ENCODE measurements at regions not wholly inside any gene's neighbourhood (a gene's known extent, or its start where the extent isn't known, plus 50 kb on each side); places are given as distances from the start of the nearest gene placed in this dataset.
A peak's percentile ranks its signal among the peaks of the same experiment; 100 is the strongest.

- DNase-seq (ENCODE audit: low read depth in 2 of 2): no peak
Observed at GRCh38 chr11:36792996-36793914, 195.2 kb upstream of the RAG2 start.

GRCh38 chr11:36791957-36792356 is 193.9 kb upstream of the RAG2 start:
- DNase-seq (ENCODE audit: low read depth in 2 of 2): no peak

GRCh38 chr11:36790526-36790925 is 192.5 kb upstream of the RAG2 start:
- no peak for DNase-seq (ENCODE audit: low read depth in 2 of 2)

- no peak for DNase-seq (ENCODE audit: low read depth in 2 of 2)
Observed at GRCh38 chr11:36783808-36784207, 185.8 kb upstream of the RAG2 start.

GRCh38 chr11:36779791-36780190 is 181.8 kb upstream of the RAG2 start:
- DNase-seq (ENCODE audit: low read depth in 2 of 2): no peak

- DNase-seq (ENCODE audit: low read depth in 2 of 2): no peak
Observed at GRCh38 chr11:36777311-36777710, 179.3 kb upstream of the RAG2 start.

GRCh38 chr11:36775756-36776155 is 177.7 kb upstream of the RAG2 start:
- no peak for DNase-seq (ENCODE audit: low read depth in 2 of 2)

GRCh38 chr11:36775130-36775529 is 177.1 kb upstream of the RAG2 start:
- no peak for DNase-seq (ENCODE audit: low read depth in 2 of 2)

- DNase-seq (ENCODE audit: low read depth in 2 of 2): peak; percentile 30 to 33
Observed at GRCh38 chr11:36774603-36775002, 176.6 kb upstream of the RAG2 start.

GRCh38 chr11:36763187-36763586 is 165.2 kb upstream of the RAG2 start:
- no peak for DNase-seq (ENCODE audit: low read depth in 2 of 2)

GRCh38 chr11:36757075-36757474 is 159.0 kb upstream of the RAG2 start:
- DNase-seq (ENCODE audit: low read depth in 2 of 2): no peak

GRCh38 chr11:36753960-36754359 is 155.9 kb upstream of the RAG2 start:
- DNase-seq (ENCODE audit: low read depth in 2 of 2): no peak

GRCh38 chr11:36751996-36752395 is 154.0 kb upstream of the RAG2 start:
- DNase-seq (ENCODE audit: low read depth in 2 of 2): no peak

GRCh38 chr11:36751335-36751781 is 153.3 kb upstream of the RAG2 start:
- no peak for DNase-seq (ENCODE audit: low read depth in 2 of 2)

GRCh38 chr11:36750349-36750748 is 152.3 kb upstream of the RAG2 start:
- DNase-seq (ENCODE audit: low read depth in 2 of 2): no peak

GRCh38 chr11:36748836-36749235 is 150.8 kb upstream of the RAG2 start:
- no peak for DNase-seq (ENCODE audit: low read depth in 2 of 2)

- DNase-seq (ENCODE audit: low read depth in 2 of 2): peak; percentile 65 to 67
Observed at GRCh38 chr11:36746886-36747710, 149.1 kb upstream of the RAG2 start.

GRCh38 chr11:36744375-36745168 is 146.5 kb upstream of the RAG2 start:
- DNase-seq (ENCODE audit: low read depth in 2 of 2): peak; percentile 8 to 17

- no peak for DNase-seq (ENCODE audit: low read depth in 2 of 2)
Observed at GRCh38 chr11:36743039-36743438, 145.0 kb upstream of the RAG2 start.

- DNase-seq (ENCODE audit: low read depth in 2 of 2): no peak
Observed at GRCh38 chr11:36741515-36741914, 143.5 kb upstream of the RAG2 start.

- DNase-seq (ENCODE audit: low read depth in 2 of 2): no peak
Observed at GRCh38 chr11:36738292-36738861, 140.3 kb upstream of the RAG2 start.

- no peak for DNase-seq (ENCODE audit: low read depth in 2 of 2)
Observed at GRCh38 chr11:36736103-36736502, 138.1 kb upstream of the RAG2 start.
